K562 (cell line): ENCODE measurements at regions not wholly inside any gene's neighbourhood (a gene's known extent, or its start where the extent isn't known, plus 50 kb on each side); places are given as distances from the start of the nearest gene placed in this dataset.

ENCODE experiments used
- ATAC-seq: fragments of 200-7000 bp; cut with Tn5 transposase; 3 replicates; pipeline ENCODE4 v1.9.1; 2020; ENCODE audit warnings: moderate library complexity
- BruUV-seq: library from RNA; stranded (reverse); fragments of 400-500 nt; replicated peaks from 2 replicates; lab custom pipeline; 2021; lab: Mats Ljungman, UMichigan
- CTCF ChIA-PET: fragments of 300-600 bp; formaldehyde crosslinking; extraction: SDS; loops from one replicate; lab custom pipeline; 2021; ENCODE audit warnings: low intra/inter-chr PET ratio; lab: Yijun Ruan, JAX
- POLR2A ChIA-PET: fragments of 300-600, 350-650 bp; sonication (Branson Sonifier 250); formaldehyde crosslinking; extraction: SDS; loops from one replicate; lab custom pipeline; 2021; ENCODE audit warnings: antibody characterized with exemption, inconsistent platforms; lab: Yijun Ruan, JAX
- DNase-seq, 4 experiments: peaks; one replicate each; pipeline versions ENCODE4 v3.0.0 to v3.0.0-alpha.2; 2011 to 2018; ENCODE audit warnings: low spot score in 3 of 4, mixed read lengths in 3 of 4; ENCODE audit errors: extremely low read depth in 1 of 4
- FAIRE-seq: peaks from 2 replicates; lab custom pipeline; 2011; peaks lifted over from hg19 to GRCh38; lab: Jason Lieb, UNC
- H2AFZ ChIP-seq: 2 replicates; pipeline ENCODE4 v1.6.0; 2011; ENCODE audit warnings: low read depth, low read length, control low read depth, inconsistent platforms
- H3K27ac ChIP-seq: fragments of 200-600 bp; 3 replicates; pipeline ENCODE4 v1.8.0; 2011; ENCODE audit warnings: low read depth, mild to moderate bottlenecking, control low read depth, inconsistent platforms, low read length, moderate library complexity, mixed read lengths; ENCODE audit errors: extremely low read depth
- H3K27me3 ChIP-seq, 2 experiments: fragments of 300-600 bp in 1 of 2; 2 replicates in 1 of 2; 3 replicates in 1 of 2; pipeline versions ENCODE4 v1.6.0 to v1.8.0; 2011; ENCODE audit warnings: inconsistent platforms in 2 of 2, low read length in 2 of 2, mild to moderate bottlenecking in 1 of 2, mixed read lengths in 1 of 2, moderate library complexity in 1 of 2; ENCODE audit not compliant: control insufficient read depth in 2 of 2, insufficient read depth in 2 of 2
- H3K36me3 ChIP-seq: fragments of 300-600 bp; 3 replicates; pipeline ENCODE4 v1.8.0; 2011; ENCODE audit warnings: mild to moderate bottlenecking, low read length, inconsistent platforms; ENCODE audit not compliant: control insufficient read depth, insufficient read depth
- H3K4me1 ChIP-seq, 2 experiments: fragments of 200-600 bp in 1 of 2; replicated peaks in 1 of 2; 2 replicates in 1 of 2; 3 replicates in 1 of 2; pipeline versions ENCODE4 v1.5.1 to v1.8.0; 2011; ENCODE audit warnings: inconsistent platforms in 2 of 2, low read length in 2 of 2, mild to moderate bottlenecking in 1 of 2, mixed read lengths in 1 of 2, moderate library complexity in 1 of 2; ENCODE audit not compliant: control insufficient read depth in 2 of 2, insufficient read depth in 2 of 2
- H3K4me2 ChIP-seq: 2 replicates; pipeline ENCODE4 v1.6.1; 2011; ENCODE audit warnings: low read length, control low read depth, inconsistent platforms, mixed read lengths; ENCODE audit not compliant: insufficient read depth
- H3K4me3 ChIP-seq: fragments of 200-600 bp; sonication (generic), shearing (Covaris generic); 2 replicates; pipeline ENCODE4 v1.5.1; 2016; ENCODE audit warnings: control low read depth, inconsistent platforms
- H3K79me2 ChIP-seq: fragments of 200-600 bp; 3 replicates; pipeline ENCODE4 v1.8.0; 2011; ENCODE audit warnings: low read length, inconsistent platforms; ENCODE audit not compliant: control insufficient read depth, insufficient read depth
- H3K9ac ChIP-seq, 2 experiments: 2 replicates each; pipeline versions ENCODE4 v1.6.0 to v1.6.1; 2011; ENCODE audit warnings: low read depth in 2 of 2, low read length in 2 of 2, control low read depth in 1 of 2, inconsistent platforms in 1 of 2, mild to moderate bottlenecking in 1 of 2, mixed read lengths in 1 of 2; ENCODE audit not compliant: insufficient read depth in 1 of 2
- H3K9me1 ChIP-seq: one replicate; pipeline ENCODE4 v1.6.0; 2011; ENCODE audit warnings: inconsistent platforms, mild to moderate bottlenecking, low read length, moderate library complexity; ENCODE audit not compliant: control insufficient read depth, insufficient read depth
- H3K9me3 ChIP-seq: replicated peaks from 2 replicates; pipeline ENCODE4 v1.5.1; 2011; ENCODE audit warnings: low read depth, low read length, inconsistent platforms; ENCODE audit not compliant: control insufficient read depth, insufficient read depth
- H4K20me1 ChIP-seq: replicated peaks from 2 replicates; pipeline ENCODE4 v1.6.1; 2011; ENCODE audit warnings: low read length, inconsistent platforms, mixed read lengths; ENCODE audit not compliant: control insufficient read depth, insufficient read depth
- BACH1 ChIP-seq: fragments of 200-800 bp; sonication (Bioruptor generic); IDR thresholded peaks from 2 replicates; pipeline ENCODE4 v1.6.1; 2016; ENCODE audit warnings: missing genetic modification characterization, missing compliant biosample characterization
- E4F1 ChIP-seq: fragments of 250-450 bp; sonication (Bioruptor Pico); IDR thresholded peaks from 2 replicates; pipeline ENCODE4 v1.5.0; 2021; ENCODE audit warnings: mild to moderate bottlenecking, borderline replicate concordance
- GABPB2 ChIP-seq: fragments of 250-450 bp; sonication (Bioruptor Pico); conservative IDR thresholded peaks from 2 replicates; pipeline ENCODE4 v1.5.1; 2021; ENCODE audit warnings: mild to moderate bottlenecking
- HDAC3 ChIP-seq: fragments of 450-650 bp; IDR thresholded peaks from 2 replicates; pipeline ENCODE4 v1.6.1; 2018; ENCODE audit warnings: borderline replicate concordance, mild to moderate bottlenecking, moderate library complexity; ENCODE audit not compliant: partially characterized antibody
- HDAC8 ChIP-seq: fragments of 450-650 bp; IDR thresholded peaks from 2 replicates; pipeline ENCODE4 v1.6.1; 2016; ENCODE audit warnings: mild to moderate bottlenecking, missing genetic modification characterization, moderate library complexity, missing compliant biosample characterization
- MED1 ChIP-seq: sonication (generic); formaldehyde crosslinking; IDR thresholded peaks from 2 replicates; pipeline ENCODE4 v1.8.1; 2023; ENCODE audit warnings: missing genetic modification reagents, borderline replicate concordance
- NR1H2 ChIP-seq: sonication (generic); formaldehyde crosslinking; IDR thresholded peaks from 2 replicates; pipeline ENCODE4 v1.4.0; 2020; ENCODE audit warnings: mild to moderate bottlenecking, missing genetic modification reagents
- RHOXF2B ChIP-seq: fragments of 250-450 bp; sonication (Bioruptor Pico); conservative IDR thresholded peaks from 2 replicates; pipeline ENCODE4 v1.5.1; 2021
- STAT6 ChIP-seq: sonication (generic); formaldehyde crosslinking; IDR thresholded peaks from 2 replicates; pipeline ENCODE4 v1.8.1; 2023; ENCODE audit warnings: mild to moderate bottlenecking, missing genetic modification reagents
- WGBS: fragments of 100-300 bp; shearing (Covaris generic); methylation state at CpG from one replicate; pipeline ENCODE4 v1.1.6; 2016; ENCODE audit warnings: low coverage, mixed read lengths; ENCODE audit not compliant: insufficient coverage; ENCODE audit errors: missing lambda C conversion rate; 5-methylcytosine and 5-hydroxymethylcytosine counted together
- in situ Hi-C: fragments of 300-500 bp; cut with MboI; formaldehyde crosslinking; loops from 4 replicates; pipeline ENCODE4 v1.15.0; 2018; ENCODE audit warnings: inconsistent platforms, mixed read lengths
- intact Hi-C: fragments of 100-400 bp; cut with micrococcal nuclease; formaldehyde crosslinking; loops from 2 replicates; pipeline ENCODE4 v1.14.2; 2022

- BruUV-seq, result no TSS peak
- Histone ChIP-seq H2AFZ (no peak overlapping the region), H3K36me3 (no peaks in the 10 kb centered on the region), H4K20me1 (no peaks in the 10 kb centered on the region), H3K4me3 (no peak overlapping the region), H3K9ac (no peak overlapping the region), H3K4me2 (no peak overlapping the region), H3K9me3 (no peaks in the 10 kb centered on the region), H3K4me1 (peaks cover 0 to 16% of the 10 kb centered on the region in 2 experiments; a peak in 3 of 5 replicates), H3K27ac (no peak overlapping the region), H3K79me2 (no peaks in the 10 kb centered on the region), H3K27me3 (no peaks in the 10 kb centered on the region), H3K9me1 (no peaks in the 10 kb centered on the region)
- in situ Hi-C loops, result no loop called here
- CTCF ChIA-PET, result no interaction called here
- TF ChIP-seq BACH1 (tag), result no peak
- TF ChIP-seq GABPB2 (CRISPR knock-in tag), result no peak
- no peak for TF ChIP-seq MED1 (CRISPR knock-in tag)
- no peak for TF ChIP-seq HDAC8 (tag)
- DNase-seq (no peak), ATAC-seq (no peak), FAIRE-seq (no peak)
- intact Hi-C loops, result no loop called here
- POLR2A ChIA-PET, result interaction anchor here (0.5 kb wide), 1 partner anchor 53 kb away, joined by 3 read pairs; no protein-coding TSS in a partner anchor
- 90% methylated on average over 3 of the region's 7 CpGs for WGBS
These were observed 97.6 kb upstream of the UMPS start for GRCh38 chr3:124632566-124633140.

GRCh38 chr3:124633524-124633923 lies 96.7 kb upstream of the UMPS start:
- H3K27ac ChIP-seq, result no peak overlapping the region
- H3K4me1 ChIP-seq, result peaks cover 0 to 14% of the 10 kb centered on the region in 2 experiments; a peak in 3 of 5 replicates
- intact Hi-C loops (no loop called here), in situ Hi-C loops (no loop called here)
- ATAC-seq, result no peak
- no TSS peak for BruUV-seq
- FAIRE-seq, result no peak
- H3K79me2 ChIP-seq, result no peaks in the 10 kb centered on the region
- no peak for DNase-seq
- no peaks in the 10 kb centered on the region for H3K36me3 ChIP-seq
- H3K27me3 ChIP-seq, result no peaks in the 10 kb centered on the region
- H3K4me2 ChIP-seq, result no peak overlapping the region
- H3K9me3 ChIP-seq, result no peaks in the 10 kb centered on the region
- 52% methylated on average over 2 of the region's 3 CpGs for whole genome bisulfite sequencing
- H3K4me3 ChIP-seq, result no peak overlapping the region
- no peaks in the 10 kb centered on the region for H4K20me1 ChIP-seq
- H3K9me1 ChIP-seq, result no peaks in the 10 kb centered on the region
- POLR2A ChIA-PET, result no interaction called here
- H2AFZ ChIP-seq, result no peak overlapping the region
- H3K9ac ChIP-seq, result no peak overlapping the region
- CTCF ChIA-PET, result no interaction called here
- no peak for TF ChIP-seq STAT6 (CRISPR knock-in tag)
- TF ChIP-seq RHOXF2B, result no peak
- TF ChIP-seq NR1H2 (CRISPR knock-in tag), result no peak
- TF ChIP-seq E4F1, result no peak
- TF ChIP-seq HDAC3, result no peak
